ENCODE measurements at regions not wholly inside any gene's neighbourhood (a gene's known extent, or its start where the extent isn't known, plus 50 kb on each side); places are given as distances from the start of the nearest gene placed in this dataset.
"Not testable (repeated sequence)": the region's sequence is repeated elsewhere in the genome, so short reads cannot be mapped to it uniquely, and the experiment has no call there.

- no peak for ATAC-seq (ENCODE audit: low read depth)
- ChIA-PET POLR2A (no interaction called here), CTCF (no interaction called here)
Observed at GRCh38 chr18:34953212-34953611, 88.0 kb upstream of the MAPRE2 start.

GRCh38 chr18:34955494-34955893, 85.7 kb upstream of the MAPRE2 start:
- H3K4me1 Mint-ChIP-seq; ATAC-seq (ENCODE audit: low read depth); CTCF ChIA-PET; DNase-seq; H3K4me3 Mint-ChIP-seq; POLR2A ChIA-PET; H3K36me3 Mint-ChIP-seq (ENCODE audit: low read depth); intact Hi-C loops (cut with micrococcal nuclease); H3K9me3 Mint-ChIP-seq; H3K27ac Mint-ChIP-seq: not testable (repeated sequence)
- peaks cover 23% of the 10 kb centered on the region for H3K27me3 Mint-ChIP-seq

More at GRCh38 chr18:34953212-34953611, 88.0 kb upstream of the MAPRE2 start:
- no peaks in the 10 kb centered on the region for H3K4me1 Mint-ChIP-seq
- no peak for TF ChIP-seq CTCF (IDR thresholded peaks at IDR 0.05)
- peaks cover 17% of the 10 kb centered on the region for H3K27me3 Mint-ChIP-seq
- H3K27ac Mint-ChIP-seq = no peak overlapping the region
- no peaks in the 10 kb centered on the region for H3K36me3 Mint-ChIP-seq (ENCODE audit: low read depth)
- intact Hi-C loops (cut with micrococcal nuclease) = no loop called here
- no peak for DNase-seq
- H3K9me3 Mint-ChIP-seq = peaks cover 2% of the 10 kb centered on the region
- no peak overlapping the region for H3K4me3 Mint-ChIP-seq

- H3K4me3 Mint-ChIP-seq = no peak overlapping the region
- CTCF ChIA-PET = no interaction called here
- no peaks in the 10 kb centered on the region for H3K4me1 Mint-ChIP-seq
- H3K27ac Mint-ChIP-seq = no peak overlapping the region
- no peak for DNase-seq
- POLR2A ChIA-PET = no interaction called here
- peaks cover 24% of the 10 kb centered on the region for H3K27me3 Mint-ChIP-seq
- H3K36me3 Mint-ChIP-seq (ENCODE audit: low read depth) = no peaks in the 10 kb centered on the region
- peaks cover 2% of the 10 kb centered on the region for H3K9me3 Mint-ChIP-seq
- no peak for ATAC-seq (ENCODE audit: low read depth)
- no peak for TF ChIP-seq CTCF (IDR thresholded peaks at IDR 0.05)
- intact Hi-C loops (cut with micrococcal nuclease) = no loop called here
Observed at GRCh38 chr18:34956663-34957062, 84.5 kb upstream of the MAPRE2 start.

GRCh38 chr18:34957119-34957863, 83.9 kb upstream of the MAPRE2 start:
- no peak for TF ChIP-seq CTCF (IDR thresholded peaks at IDR 0.05)
- no peak overlapping the region for H3K4me3 Mint-ChIP-seq
- no peaks in the 10 kb centered on the region for H3K36me3 Mint-ChIP-seq (ENCODE audit: low read depth)
- ChIA-PET POLR2A (no interaction called here), CTCF (no interaction called here)
- peaks cover 24% of the 10 kb centered on the region for H3K27me3 Mint-ChIP-seq
- H3K27ac Mint-ChIP-seq = no peak overlapping the region
- intact Hi-C loops (cut with micrococcal nuclease) = no loop called here
- DNase-seq (no peak), ATAC-seq (ENCODE audit: low read depth) (no peak)
- no peaks in the 10 kb centered on the region for H3K4me1 Mint-ChIP-seq
- H3K9me3 Mint-ChIP-seq = peaks cover 2% of the 10 kb centered on the region

GRCh38 chr18:34957864-34958259, 83.4 kb upstream of the MAPRE2 start:
- intact Hi-C loops (cut with micrococcal nuclease) = no loop called here
- POLR2A ChIA-PET = no interaction called here
- Mint-ChIP-seq H3K9me3 (peaks cover 2% of the 10 kb centered on the region), H3K4me1 (no peaks in the 10 kb centered on the region), H3K4me3 (no peak overlapping the region), H3K27ac (no peak overlapping the region), H3K27me3 (peaks cover 24% of the 10 kb centered on the region), H3K36me3 (ENCODE audit: low read depth) (no peaks in the 10 kb centered on the region)
- no peak for DNase-seq
- no peak for TF ChIP-seq CTCF (IDR thresholded peaks at IDR 0.05)
- CTCF ChIA-PET = no interaction called here
- no peak for ATAC-seq (ENCODE audit: low read depth)
